ENCODE measurements at regions not wholly inside any gene's neighbourhood (a gene's known extent, or its start where the extent isn't known, plus 50 kb on each side); places are given as distances from the start of the nearest gene placed in this dataset.
"Not testable (repeated sequence)": the region's sequence is repeated elsewhere in the genome, so short reads cannot be mapped to it uniquely, and the experiment has no call there.

DNA sequence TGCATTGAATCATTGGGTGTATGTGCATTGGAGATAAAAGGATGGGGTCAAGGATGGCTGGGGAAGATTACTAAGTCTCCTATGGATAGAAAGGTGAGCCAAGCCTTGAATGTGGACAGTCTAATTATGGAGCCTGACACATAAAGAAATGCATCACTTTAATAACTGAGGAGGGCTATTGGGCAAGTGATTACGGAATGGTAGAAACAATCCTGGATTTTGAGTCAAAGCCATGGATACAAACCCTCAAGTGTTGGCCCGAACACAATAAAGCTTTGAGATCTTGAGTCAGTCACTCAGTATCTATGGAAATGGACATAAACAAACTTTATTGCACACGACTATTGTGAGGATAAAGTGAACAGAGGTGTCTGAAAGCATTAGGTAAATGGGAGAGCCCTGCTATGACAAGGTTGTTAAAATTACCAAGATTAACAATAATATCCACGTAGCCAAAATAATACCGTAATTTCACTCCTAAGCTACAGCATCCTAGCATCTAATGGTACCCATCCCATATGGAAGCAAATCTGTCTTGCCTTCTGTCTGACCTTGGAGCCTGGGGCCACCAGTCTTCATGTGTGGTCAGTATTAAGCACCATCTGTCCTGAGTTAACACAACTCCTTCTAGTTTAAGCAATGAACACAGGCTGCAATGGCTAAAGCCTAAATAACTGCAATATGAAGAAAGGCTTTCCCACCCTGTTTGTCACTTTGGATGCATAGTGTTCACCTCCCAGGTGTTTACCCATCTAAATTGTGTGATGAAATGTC lies 136.9 kb upstream of the PRICKLE2 start:
- no peak for DNase-seq (ENCODE audit: low spot score)
- no peak overlapping the region for H3K4me3 ChIP-seq (ENCODE audit: low read length in 2 of 2)
- H3K4ac ChIP-seq (ENCODE audit: low read length): no peak overlapping the region
- H3K4me2 ChIP-seq (ENCODE audit: insufficient read depth, low read length, poor library complexity, severe bottlenecking): no peak overlapping the region
- H2BK12ac ChIP-seq (ENCODE audit: low read length): no peak overlapping the region
- no peaks in the 10 kb centered on the region for H3K4me1 ChIP-seq (ENCODE audit: control insufficient read depth in 2 of 2, insufficient read depth in 1 of 2, low read depth in 1 of 2, low read length in 2 of 2)
- H3K27me3 ChIP-seq (ENCODE audit: control insufficient read depth in 3 of 3, insufficient read depth in 3 of 3, low read depth in 1 of 3, low read length in 3 of 3): no peaks in the 10 kb centered on the region
- no CpG with 5 or more reads among the region's 5 CpGs for WGBS, 2 donors (ENCODE audit: extremely low coverage in 2 of 2, insufficient read length in 2 of 2, insufficient replicate concordance in 1 of 2)
- H3K14ac ChIP-seq (ENCODE audit: low read length): no peak overlapping the region
- no peak overlapping the region for H3K18ac ChIP-seq (ENCODE audit: low read length)
- no peak overlapping the region for H3K9ac ChIP-seq (ENCODE audit: low read depth, low read length, poor library complexity)
- H3K36me3 ChIP-seq (replicated peaks in 1 of 2; ENCODE audit: control insufficient read depth in 2 of 2, insufficient read depth in 2 of 2, low read length in 2 of 2): no peaks in the 10 kb centered on the region
- no peak overlapping the region for H2BK5ac ChIP-seq (ENCODE audit: low read length)
- no peak overlapping the region for H3K27ac ChIP-seq (replicated peaks; ENCODE audit: low read length)
- no peak overlapping the region for H3K23ac ChIP-seq (ENCODE audit: low read depth, low read length, poor library complexity)
- no peaks in the 10 kb centered on the region for H3K79me1 ChIP-seq (ENCODE audit: low read depth, low read length)
- no peak overlapping the region for H4K8ac ChIP-seq (ENCODE audit: low read depth, low read length)
- H3K9me3 ChIP-seq (replicated peaks in 1 of 2; ENCODE audit: control insufficient read depth in 2 of 2, insufficient read depth in 1 of 2, low read depth in 1 of 2, low read length in 2 of 2): no peaks in the 10 kb centered on the region
- H2BK120ac ChIP-seq (ENCODE audit: low read depth, low read length): no peak overlapping the region
- H2AK5ac ChIP-seq (ENCODE audit: low read depth, low read length): no peak overlapping the region
- no peak overlapping the region for H4K91ac ChIP-seq (ENCODE audit: low read depth, low read length, poor library complexity)
- H2BK15ac ChIP-seq (ENCODE audit: low read length): no peak overlapping the region
- no peak overlapping the region for H2AFZ ChIP-seq (ENCODE audit: low read length)

DNA sequence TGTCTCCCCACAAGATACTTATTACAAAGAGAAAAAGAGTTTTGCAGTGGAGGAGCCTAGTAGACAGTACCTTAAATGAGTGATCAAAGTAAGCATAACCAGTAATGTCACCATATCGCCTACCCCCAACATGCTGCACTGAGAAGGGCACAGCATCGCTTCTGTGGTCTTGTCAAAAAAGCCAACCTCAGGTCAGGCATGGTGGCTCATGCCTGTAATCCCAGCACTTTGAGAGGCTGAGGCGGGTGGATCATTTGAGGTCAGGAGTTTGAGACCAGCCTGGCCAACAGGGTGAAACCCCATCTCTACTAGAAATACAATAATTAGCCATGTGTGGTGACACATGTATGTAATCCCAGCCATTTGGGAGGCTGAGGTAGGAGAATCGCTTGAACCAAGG lies 135.8 kb upstream of the PRICKLE2 start:
- WGBS, 2 donors (ENCODE audit: extremely low coverage in 2 of 2, insufficient read length in 2 of 2, insufficient replicate concordance in 1 of 2): no CpG with 5 or more reads among the region's 4 CpGs
- H3K18ac ChIP-seq (ENCODE audit: low read length); H2BK12ac ChIP-seq (ENCODE audit: low read length); H3K9ac ChIP-seq (ENCODE audit: low read depth, low read length, poor library complexity); H2AFZ ChIP-seq (ENCODE audit: low read length); H3K4me2 ChIP-seq (ENCODE audit: insufficient read depth, low read length, poor library complexity, severe bottlenecking); DNase-seq (ENCODE audit: low spot score); H3K27me3 ChIP-seq (ENCODE audit: control insufficient read depth in 3 of 3, insufficient read depth in 3 of 3, low read depth in 1 of 3, low read length in 3 of 3); H2AK5ac ChIP-seq (ENCODE audit: low read depth, low read length); H3K14ac ChIP-seq (ENCODE audit: low read length); H3K79me1 ChIP-seq (ENCODE audit: low read depth, low read length); H4K8ac ChIP-seq (ENCODE audit: low read depth, low read length); H3K27ac ChIP-seq (replicated peaks; ENCODE audit: low read length); H3K4ac ChIP-seq (ENCODE audit: low read length); H3K23ac ChIP-seq (ENCODE audit: low read depth, low read length, poor library complexity); H2BK15ac ChIP-seq (ENCODE audit: low read length); H3K4me1 ChIP-seq (ENCODE audit: control insufficient read depth in 2 of 2, insufficient read depth in 1 of 2, low read depth in 1 of 2, low read length in 2 of 2); H3K9me3 ChIP-seq (replicated peaks in 1 of 2; ENCODE audit: control insufficient read depth in 2 of 2, insufficient read depth in 1 of 2, low read depth in 1 of 2, low read length in 2 of 2); H2BK5ac ChIP-seq (ENCODE audit: low read length); H4K91ac ChIP-seq (ENCODE audit: low read depth, low read length, poor library complexity); H3K36me3 ChIP-seq (replicated peaks in 1 of 2; ENCODE audit: control insufficient read depth in 2 of 2, insufficient read depth in 2 of 2, low read length in 2 of 2); H2BK120ac ChIP-seq (ENCODE audit: low read depth, low read length); H3K4me3 ChIP-seq (ENCODE audit: low read length in 2 of 2): not testable (repeated sequence)

DNA sequence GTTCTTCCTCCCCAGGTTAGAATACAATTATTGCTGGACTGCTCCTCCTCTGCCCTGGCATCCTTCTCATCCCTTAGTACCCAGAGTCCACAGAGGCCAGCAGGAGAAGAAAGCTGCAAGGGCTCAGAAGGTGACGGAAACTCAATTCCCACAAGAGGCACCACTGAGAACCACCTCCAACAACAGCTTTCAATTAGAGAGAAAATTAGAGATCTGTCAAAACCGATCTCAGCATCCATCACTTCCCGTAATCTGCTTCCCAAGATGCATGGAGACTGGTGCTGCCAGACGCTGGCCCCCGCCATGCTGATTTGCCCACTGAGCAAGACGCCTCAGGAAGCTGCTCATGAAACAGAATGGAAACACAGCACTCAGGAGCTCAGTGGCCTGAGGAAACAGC lies 135.0 kb upstream of the PRICKLE2 start:
- Histone ChIP-seq H3K4me2 (ENCODE audit: insufficient read depth, low read length, poor library complexity, severe bottlenecking) (no peak overlapping the region), H3K23ac (ENCODE audit: low read depth, low read length, poor library complexity) (no peak overlapping the region), H2BK120ac (ENCODE audit: low read depth, low read length) (no peak overlapping the region), H2BK15ac (ENCODE audit: low read length) (no peak overlapping the region), H2AK5ac (ENCODE audit: low read depth, low read length) (no peak overlapping the region), H3K9ac (ENCODE audit: low read depth, low read length, poor library complexity) (no peak overlapping the region), H3K9me3 (replicated peaks in 1 of 2; ENCODE audit: control insufficient read depth in 2 of 2, insufficient read depth in 1 of 2, low read depth in 1 of 2, low read length in 2 of 2) (no peaks in the 10 kb centered on the region), H3K27me3 (ENCODE audit: control insufficient read depth in 3 of 3, insufficient read depth in 3 of 3, low read depth in 1 of 3, low read length in 3 of 3) (no peaks in the 10 kb centered on the region), H3K4me1 (ENCODE audit: control insufficient read depth in 2 of 2, insufficient read depth in 1 of 2, low read depth in 1 of 2, low read length in 2 of 2) (peaks cover 1 to 3% of the 10 kb centered on the region in 2 donors), H3K36me3 (replicated peaks in 1 of 2; ENCODE audit: control insufficient read depth in 2 of 2, insufficient read depth in 2 of 2, low read length in 2 of 2) (no peaks in the 10 kb centered on the region), H3K14ac (ENCODE audit: low read length) (no peak overlapping the region), H4K91ac (ENCODE audit: low read depth, low read length, poor library complexity) (no peak overlapping the region), H2AFZ (ENCODE audit: low read length) (no peak overlapping the region), H3K79me1 (ENCODE audit: low read depth, low read length) (no peaks in the 10 kb centered on the region), H3K27ac (replicated peaks; ENCODE audit: low read length) (no peak overlapping the region), H3K4me3 (ENCODE audit: low read length in 2 of 2) (no peak overlapping the region), H3K4ac (ENCODE audit: low read length) (no peak overlapping the region), H4K8ac (ENCODE audit: low read depth, low read length) (no peak overlapping the region), H2BK5ac (ENCODE audit: low read length) (no peak overlapping the region), H2BK12ac (ENCODE audit: low read length) (no peak overlapping the region), H3K18ac (ENCODE audit: low read length) (no peak overlapping the region)
- no peak for DNase-seq (ENCODE audit: low spot score)
- no CpG with 5 or more reads among the region's 6 CpGs for WGBS, 2 donors (ENCODE audit: extremely low coverage in 2 of 2, insufficient read length in 2 of 2, insufficient replicate concordance in 1 of 2)

DNA sequence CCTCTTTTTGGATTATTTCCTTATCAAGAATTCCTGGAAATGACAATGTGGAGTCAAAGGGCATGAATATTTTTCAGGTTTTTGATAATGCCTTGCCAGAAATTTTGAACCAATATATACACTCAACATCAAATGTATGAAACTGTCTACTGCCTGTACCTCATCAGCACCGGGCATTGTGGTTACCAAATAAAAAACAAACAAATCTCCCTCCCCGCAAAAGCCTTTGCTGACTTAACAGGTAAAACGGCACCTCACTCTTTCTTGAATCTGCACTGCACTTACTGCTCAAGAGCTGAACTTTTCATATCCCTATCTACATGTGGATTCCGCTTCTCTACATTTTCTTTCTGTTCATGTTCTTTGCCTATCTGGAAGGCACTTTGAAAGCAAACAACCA lies 134.5 kb upstream of the PRICKLE2 start:
- no CpG with 5 or more reads among the region's 4 CpGs for WGBS, 2 donors (ENCODE audit: extremely low coverage in 2 of 2, insufficient read length in 2 of 2, insufficient replicate concordance in 1 of 2)
- Histone ChIP-seq H3K4me1 (ENCODE audit: control insufficient read depth in 2 of 2, insufficient read depth in 1 of 2, low read depth in 1 of 2, low read length in 2 of 2) (peaks cover 4 to 5% of the 10 kb centered on the region in 2 donors), H2AK5ac (ENCODE audit: low read depth, low read length) (no peak overlapping the region), H2BK5ac (ENCODE audit: low read length) (no peak overlapping the region), H3K23ac (ENCODE audit: low read depth, low read length, poor library complexity) (no peak overlapping the region), H3K27ac (replicated peaks; ENCODE audit: low read length) (no peak overlapping the region), H2AFZ (ENCODE audit: low read length) (no peak overlapping the region), H3K14ac (ENCODE audit: low read length) (no peak overlapping the region), H3K4me3 (ENCODE audit: low read length in 2 of 2) (no peak overlapping the region), H2BK12ac (ENCODE audit: low read length) (no peak overlapping the region), H4K91ac (ENCODE audit: low read depth, low read length, poor library complexity) (no peak overlapping the region), H2BK15ac (ENCODE audit: low read length) (no peak overlapping the region), H3K4ac (ENCODE audit: low read length) (no peak overlapping the region), H4K8ac (ENCODE audit: low read depth, low read length) (no peak overlapping the region), H3K9me3 (replicated peaks in 1 of 2; ENCODE audit: control insufficient read depth in 2 of 2, insufficient read depth in 1 of 2, low read depth in 1 of 2, low read length in 2 of 2) (no peaks in the 10 kb centered on the region), H3K79me1 (ENCODE audit: low read depth, low read length) (no peaks in the 10 kb centered on the region), H3K36me3 (replicated peaks in 1 of 2; ENCODE audit: control insufficient read depth in 2 of 2, insufficient read depth in 2 of 2, low read length in 2 of 2) (no peaks in the 10 kb centered on the region), H3K27me3 (ENCODE audit: control insufficient read depth in 3 of 3, insufficient read depth in 3 of 3, low read depth in 1 of 3, low read length in 3 of 3) (no peaks in the 10 kb centered on the region), H2BK120ac (ENCODE audit: low read depth, low read length) (no peak overlapping the region), H3K4me2 (ENCODE audit: insufficient read depth, low read length, poor library complexity, severe bottlenecking) (no peak overlapping the region), H3K18ac (ENCODE audit: low read length) (no peak overlapping the region), H3K9ac (ENCODE audit: low read depth, low read length, poor library complexity) (no peak overlapping the region)
- DNase-seq (ENCODE audit: low spot score): no peak
